Keratinocyte (primary cell): ENCODE measurements at regions not wholly inside any gene's neighbourhood (a gene's known extent, or its start where the extent isn't known, plus 50 kb on each side); places are given as distances from the start of the nearest gene placed in this dataset.
"Not testable (repeated sequence)": the region's sequence is repeated elsewhere in the genome, so short reads cannot be mapped to it uniquely, and the experiment has no call there.

Source experiments
- EZH2 ChIP-seq: IDR thresholded peaks from one replicate; pipeline ENCODE4 v1.6.1; 2012; ENCODE audit warnings: inconsistent platforms, mild to moderate bottlenecking, low read length, moderate library complexity
- TF ChIP-seq, protein P1 (sequence below), 3 experiments: IDR thresholded peaks in 1 of 3; conservative IDR thresholded peaks in 1 of 3; optimal IDR thresholded peaks in 1 of 3; 2 replicates in 2 of 3; 3 replicates in 1 of 3; pipeline versions ENCODE3 to v1.5.1; 2011; ENCODE audit warnings: low read length in 3 of 3, mild to moderate bottlenecking in 3 of 3, moderate library complexity in 2 of 3, control low read depth in 1 of 3, inconsistent platforms in 1 of 3; ENCODE audit not compliant: insufficient read depth in 2 of 3; ENCODE audit errors: extremely low read depth in 1 of 3

DNA sequence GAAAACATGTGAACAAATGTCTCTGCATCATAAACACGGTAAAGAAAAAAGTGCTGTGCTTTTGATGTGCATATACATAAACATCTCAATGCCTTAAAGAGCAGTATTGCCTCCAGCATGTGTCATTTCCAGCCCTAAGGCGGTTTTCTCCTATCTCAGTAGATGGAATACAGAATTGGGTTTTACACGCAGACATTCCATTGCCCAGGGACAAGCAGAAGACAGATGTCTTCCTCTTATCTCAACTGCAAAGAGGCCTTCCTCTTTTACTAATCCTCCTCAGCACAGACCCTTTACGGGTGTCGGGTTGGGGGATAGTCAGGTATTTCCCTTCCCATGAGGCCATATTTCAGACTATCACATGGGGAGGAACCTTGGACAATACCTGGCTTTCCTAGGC, 499.2 kb downstream of the KCNT2 start:
- TF ChIP-seq, protein P1, sequence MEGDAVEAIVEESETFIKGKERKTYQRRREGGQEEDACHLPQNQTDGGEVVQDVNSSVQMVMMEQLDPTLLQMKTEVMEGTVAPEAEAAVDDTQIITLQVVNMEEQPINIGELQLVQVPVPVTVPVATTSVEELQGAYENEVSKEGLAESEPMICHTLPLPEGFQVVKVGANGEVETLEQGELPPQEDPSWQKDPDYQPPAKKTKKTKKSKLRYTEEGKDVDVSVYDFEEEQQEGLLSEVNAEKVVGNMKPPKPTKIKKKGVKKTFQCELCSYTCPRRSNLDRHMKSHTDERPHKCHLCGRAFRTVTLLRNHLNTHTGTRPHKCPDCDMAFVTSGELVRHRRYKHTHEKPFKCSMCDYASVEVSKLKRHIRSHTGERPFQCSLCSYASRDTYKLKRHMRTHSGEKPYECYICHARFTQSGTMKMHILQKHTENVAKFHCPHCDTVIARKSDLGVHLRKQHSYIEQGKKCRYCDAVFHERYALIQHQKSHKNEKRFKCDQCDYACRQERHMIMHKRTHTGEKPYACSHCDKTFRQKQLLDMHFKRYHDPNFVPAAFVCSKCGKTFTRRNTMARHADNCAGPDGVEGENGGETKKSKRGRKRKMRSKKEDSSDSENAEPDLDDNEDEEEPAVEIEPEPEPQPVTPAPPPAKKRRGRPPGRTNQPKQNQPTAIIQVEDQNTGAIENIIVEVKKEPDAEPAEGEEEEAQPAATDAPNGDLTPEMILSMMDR (optimal IDR thresholded peaks at IDR 0.05 in 1 of 3, IDR thresholded peaks at IDR 0.05 in 1 of 3, conservative IDR thresholded peaks at IDR 0.05 in 1 of 3; ENCODE audit: extremely low read depth in 1 of 3, insufficient read depth in 2 of 3, low read length in 3 of 3) = not testable (repeated sequence)
- not testable (repeated sequence) for TF ChIP-seq EZH2
